HepG2 (cell line): ENCODE measurements at regions not wholly inside any gene's neighbourhood (a gene's known extent, or its start where the extent isn't known, plus 50 kb on each side); places are given as distances from the start of the nearest gene placed in this dataset.

Experiments used
- ATAC-seq: fragments of 200-7000 bp; cut with Tn5 transposase; 3 replicates; pipeline ENCODE4 v1.9.1; 2020; ENCODE audit warnings: mild to moderate bottlenecking, moderate library complexity
- BruUV-seq: library from RNA; stranded (reverse); fragments of 400-500 nt; replicated peaks from 2 replicates; lab custom pipeline; 2021; lab: Mats Ljungman, UMichigan
- CTCF ChIA-PET: fragments of 300-600 bp; formaldehyde crosslinking; extraction: SDS; loops from one replicate; lab custom pipeline; 2021; ENCODE audit warnings: low total read pairs, inconsistent platforms, low intra/inter-chr PET ratio; lab: Yijun Ruan, JAX
- POLR2A ChIA-PET: fragments of 350-600 bp; sonication (Branson Sonifier 250); formaldehyde crosslinking; loops from one replicate; lab custom pipeline; 2020; ENCODE audit warnings: antibody characterized with exemption, inconsistent platforms; lab: Yijun Ruan, JAX
- DNase-seq: peaks from one replicate; pipeline ENCODE4 v3.0.0-alpha.2; 2015; ENCODE audit warnings: low spot score
- FAIRE-seq: peaks from 3 replicates; lab custom pipeline; 2011; peaks lifted over from hg19 to GRCh38; lab: Jason Lieb, UNC
- H2AFZ ChIP-seq: one replicate; pipeline ENCODE4 v1.6.1; 2011; ENCODE audit warnings: low read length, inconsistent platforms
- H3K27ac ChIP-seq: fragments of 300-600 bp; 3 replicates; pipeline ENCODE4 v1.8.0; 2011; ENCODE audit warnings: mixed run types, mild to moderate bottlenecking, mixed read lengths, low read length, inconsistent platforms; ENCODE audit not compliant: insufficient read depth; ENCODE audit errors: extremely low read length
- H3K27me3 ChIP-seq, 2 experiments: fragments of 200-600 bp in 1 of 2; 2 replicates in 1 of 2; 3 replicates in 1 of 2; pipeline versions ENCODE4 v1.6.0 to v1.8.0; 2011; ENCODE audit warnings: low read length in 2 of 2, mild to moderate bottlenecking in 2 of 2, moderate library complexity in 2 of 2, inconsistent platforms in 1 of 2; ENCODE audit not compliant: insufficient read depth in 2 of 2, control insufficient read depth in 1 of 2
- H3K36me3 ChIP-seq, 2 experiments: fragments of 200-600 bp in 1 of 2; replicated peaks in 1 of 2; 2 replicates in 1 of 2; 3 replicates in 1 of 2; pipeline versions ENCODE4 v1.5.1 to v1.8.0; 2011; ENCODE audit warnings: low read length in 2 of 2, inconsistent platforms in 1 of 2; ENCODE audit not compliant: insufficient read depth in 2 of 2, control insufficient read depth in 1 of 2
- H3K4me1 ChIP-seq: 2 replicates; pipeline ENCODE4 v1.5.1; 2012; ENCODE audit warnings: low read length, inconsistent platforms; ENCODE audit not compliant: insufficient read depth
- H3K4me2 ChIP-seq: 2 replicates; pipeline ENCODE4 v1.6.0; 2011; ENCODE audit warnings: low read depth, low read length, inconsistent platforms
- H3K4me3 ChIP-seq, 3 experiments: fragments of 200-600 bp in 1 of 3; sonication (generic), shearing (Covaris generic) in 1 of 3; replicated peaks in 1 of 3; 2 replicates each; pipeline ENCODE4 v1.5.1; 2011 to 2016; ENCODE audit warnings: low read length in 3 of 3, inconsistent platforms in 2 of 3, low read depth in 2 of 3, mild to moderate bottlenecking in 2 of 3, control low read depth in 1 of 3, mixed read lengths in 1 of 3; ENCODE audit not compliant: insufficient read depth in 1 of 3
- H3K79me2 ChIP-seq: one replicate; pipeline ENCODE4 v1.6.1; 2011; ENCODE audit warnings: low read length, inconsistent platforms; ENCODE audit not compliant: insufficient read depth
- H3K9ac ChIP-seq: 2 replicates; pipeline ENCODE4 v1.6.0; 2011; ENCODE audit warnings: mild to moderate bottlenecking, low read depth, low read length, inconsistent platforms; ENCODE audit not compliant: insufficient read depth
- H3K9me3 ChIP-seq: 2 replicates; pipeline ENCODE4 v1.5.1; 2012; ENCODE audit warnings: mild to moderate bottlenecking, low read length
- H4K20me1 ChIP-seq: 2 replicates; pipeline ENCODE4 v1.6.0; 2011; ENCODE audit warnings: inconsistent platforms, mild to moderate bottlenecking, low read length, moderate library complexity; ENCODE audit not compliant: insufficient read depth
- GMEB1 ChIP-seq: sonication (generic); formaldehyde crosslinking; IDR thresholded peaks from 2 replicates; pipeline ENCODE4 v1.5.1; 2020; ENCODE audit warnings: missing genetic modification reagents, mild to moderate bottlenecking, borderline replicate concordance
- KLF12 ChIP-seq: sonication (generic); formaldehyde crosslinking; IDR thresholded peaks from 2 replicates; pipeline ENCODE4 v1.4.0; 2020; ENCODE audit warnings: missing genetic modification reagents, borderline replicate concordance
- MAF1 ChIP-seq: sonication (generic); formaldehyde crosslinking; IDR thresholded peaks from 2 replicates; pipeline ENCODE4 v1.5.0; 2020; ENCODE audit warnings: missing genetic modification reagents, borderline replicate concordance
- NCOR1 ChIP-seq: fragments of 200-600 bp; sonication (generic); IDR thresholded peaks from 2 replicates; pipeline ENCODE4 v1.7.0; 2017; ENCODE audit warnings: antibody characterized with exemption, low read length, borderline replicate concordance
- NFATC3 ChIP-seq: sonication (generic); formaldehyde crosslinking; IDR thresholded peaks from 2 replicates; pipeline ENCODE4 v1.5.1; 2020; ENCODE audit warnings: mild to moderate bottlenecking, missing genetic modification reagents
- RCOR2 ChIP-seq: IDR thresholded peaks from 2 replicates; pipeline ENCODE4 v1.6.1; 2016; ENCODE audit warnings: missing biosample characterization, missing genetic modification reagents
- SNRNP70 ChIP-seq: fragments of 200-400 bp; formaldehyde crosslinking; IDR thresholded peaks from 2 replicates; pipeline ENCODE4 v1.6.1; 2017; ENCODE audit warnings: mild to moderate bottlenecking, low read depth, low read length, moderate library complexity
- SP2 ChIP-seq: sonication (generic); formaldehyde crosslinking; IDR thresholded peaks from 2 replicates; pipeline ENCODE4 v1.5.1; 2020; ENCODE audit warnings: mild to moderate bottlenecking, missing genetic modification reagents
- SRF ChIP-seq: IDR thresholded peaks from 2 replicates; pipeline ENCODE4 v1.6.1; 2011; ENCODE audit warnings: mild to moderate bottlenecking, low read depth, low read length, moderate library complexity
- SRSF1 ChIP-seq: fragments of 200-400 bp; formaldehyde crosslinking; optimal IDR thresholded peaks from 2 replicates; pipeline ENCODE3; 2017; ENCODE audit warnings: mild to moderate bottlenecking, low read depth, low read length, moderate library complexity
- YY1 ChIP-seq: IDR thresholded peaks from 2 replicates; pipeline ENCODE4 v1.6.1; 2011; ENCODE audit warnings: low read length, low read depth, moderate library complexity, mild to moderate bottlenecking; ENCODE audit not compliant: insufficient read depth, insufficient replicate concordance
- ZFP90 ChIP-seq: sonication (generic); formaldehyde crosslinking; IDR thresholded peaks from 2 replicates; pipeline ENCODE4 v1.8.0; 2022; ENCODE audit warnings: missing genetic modification reagents, mild to moderate bottlenecking, inconsistent platforms, borderline replicate concordance
- ZIK1 ChIP-seq: sonication (generic); formaldehyde crosslinking; IDR thresholded peaks from 2 replicates; pipeline ENCODE4 v1.5.0; 2020; ENCODE audit warnings: mild to moderate bottlenecking, low read depth, missing genetic modification reagents, borderline replicate concordance
- ZNF326 ChIP-seq: sonication (generic); formaldehyde crosslinking; IDR thresholded peaks from 2 replicates; pipeline ENCODE4 v1.4.0; 2020; ENCODE audit warnings: missing genetic modification reagents, borderline replicate concordance
- ZNF460 ChIP-seq: sonication (generic); formaldehyde crosslinking; IDR thresholded peaks from 2 replicates; pipeline ENCODE4 v1.5.1; 2020; ENCODE audit warnings: missing genetic modification reagents, mild to moderate bottlenecking, borderline replicate concordance
- WGBS: methylation state at CpG from one replicate; pipeline ENCODE4 v1.1.6; 2017; ENCODE audit warnings: low lambda C conversion rate; 5-methylcytosine and 5-hydroxymethylcytosine counted together
- in situ Hi-C: cut with HindIII; loops from 2 replicates; pipeline ENCODE4 v1.10.0; 2017; ENCODE audit warnings: low pct_unique_long_range_greater_than_20kb; ENCODE audit not compliant: extremely low pct_ligation_motif_present
- intact Hi-C: fragments of 100-400 bp; cut with micrococcal nuclease; formaldehyde crosslinking; loops from one replicate; pipeline ENCODE4 v1.10.0; 2022; ENCODE audit not compliant: unreplicated experiment
- TF ChIP-seq, protein P1 (sequence below): sonication (generic); formaldehyde crosslinking; IDR thresholded peaks from 2 replicates; pipeline ENCODE4 v1.4.0; 2020; ENCODE audit warnings: missing genetic modification reagents, borderline replicate concordance
- TF ChIP-seq, protein P2 (sequence below): sonication (generic); formaldehyde crosslinking; conservative IDR thresholded peaks from 2 replicates; pipeline ENCODE4 v1.8.1; 2023; ENCODE audit warnings: missing genetic modification reagents
- TF ChIP-seq, protein P3 (sequence below): sonication (generic); formaldehyde crosslinking; IDR thresholded peaks from 2 replicates; pipeline ENCODE4 v1.4.0; 2020; ENCODE audit warnings: missing genetic modification reagents, low read depth, mild to moderate bottlenecking, borderline replicate concordance
- TF ChIP-seq, protein P4 (sequence below): sonication (generic); formaldehyde crosslinking; IDR thresholded peaks from 2 replicates; pipeline ENCODE4 v1.4.0; 2020; ENCODE audit warnings: missing genetic modification reagents

DNA sequence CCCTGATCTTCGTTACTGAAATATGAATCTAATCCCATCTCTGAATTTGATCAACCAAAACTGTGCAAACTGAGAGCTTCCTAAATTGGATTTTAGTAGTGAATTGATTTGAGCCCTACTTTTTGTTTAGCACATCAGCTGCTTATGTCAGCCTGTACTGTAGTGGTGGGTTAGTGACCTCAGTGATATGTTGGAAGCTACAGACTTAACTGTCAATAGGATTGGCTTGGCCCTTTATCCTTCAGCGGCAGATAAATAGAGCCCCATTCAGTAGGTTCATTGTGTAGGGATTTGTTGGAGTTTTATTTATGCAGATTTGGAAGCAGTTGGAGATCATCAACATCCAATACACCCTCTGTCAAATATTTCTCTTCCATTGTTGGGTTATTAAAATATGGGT lies 409.7 kb downstream of the SOX2 start (continued):
- TF ChIP-seq, protein P1, sequence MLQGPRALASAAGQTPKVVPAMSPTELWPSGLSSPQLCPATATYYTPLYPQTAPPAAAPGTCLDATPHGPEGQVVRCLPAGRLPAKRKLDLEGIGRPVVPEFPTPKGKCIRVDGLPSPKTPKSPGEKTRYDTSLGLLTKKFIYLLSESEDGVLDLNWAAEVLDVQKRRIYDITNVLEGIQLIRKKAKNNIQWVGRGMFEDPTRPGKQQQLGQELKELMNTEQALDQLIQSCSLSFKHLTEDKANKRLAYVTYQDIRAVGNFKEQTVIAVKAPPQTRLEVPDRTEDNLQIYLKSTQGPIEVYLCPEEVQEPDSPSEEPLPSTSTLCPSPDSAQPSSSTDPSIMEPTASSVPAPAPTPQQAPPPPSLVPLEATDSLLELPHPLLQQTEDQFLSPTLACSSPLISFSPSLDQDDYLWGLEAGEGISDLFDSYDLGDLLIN = no peak
- TF ChIP-seq ZFP90 (CRISPR knock-in tag) (no peak), MAF1 (CRISPR knock-in tag) (no peak), SNRNP70 (no peak)

DNA sequence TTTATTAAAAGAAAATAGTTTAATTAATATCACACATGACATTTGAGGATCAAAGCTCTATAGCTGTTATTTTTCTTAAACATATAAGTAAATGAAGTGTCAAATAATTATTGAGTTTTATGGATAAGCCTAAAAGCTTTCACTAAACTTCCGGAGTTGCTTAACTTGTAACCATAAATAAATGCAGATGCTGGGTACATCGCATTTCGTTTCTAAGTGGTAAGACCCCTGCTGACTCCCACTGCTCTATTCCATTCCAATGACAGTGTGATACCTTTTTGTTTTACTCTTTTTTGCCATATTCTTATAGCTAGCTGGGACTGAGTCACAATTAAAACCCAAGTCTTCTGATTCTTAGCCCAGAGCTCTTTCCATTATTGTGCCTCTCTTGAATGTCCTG lies 411.1 kb downstream of the SOX2 start:
- DNase-seq (no peak), FAIRE-seq (no peak)
- intact Hi-C loops = no loop called here
- no peak overlapping the region for H2AFZ ChIP-seq
- WGBS = 40% methylated on average over 3 of the region's 3 CpGs
- POLR2A ChIA-PET = no interaction called here
- TF ChIP-seq SP2 (CRISPR knock-in tag) = no peak
- TF ChIP-seq RCOR2 (CRISPR knock-in tag) = no peak
- TF ChIP-seq ZIK1 (CRISPR knock-in tag) = no peak
- TF ChIP-seq NFATC3 (CRISPR knock-in tag) = no peak
- TF ChIP-seq SRF = no peak
- TF ChIP-seq, protein P2, sequence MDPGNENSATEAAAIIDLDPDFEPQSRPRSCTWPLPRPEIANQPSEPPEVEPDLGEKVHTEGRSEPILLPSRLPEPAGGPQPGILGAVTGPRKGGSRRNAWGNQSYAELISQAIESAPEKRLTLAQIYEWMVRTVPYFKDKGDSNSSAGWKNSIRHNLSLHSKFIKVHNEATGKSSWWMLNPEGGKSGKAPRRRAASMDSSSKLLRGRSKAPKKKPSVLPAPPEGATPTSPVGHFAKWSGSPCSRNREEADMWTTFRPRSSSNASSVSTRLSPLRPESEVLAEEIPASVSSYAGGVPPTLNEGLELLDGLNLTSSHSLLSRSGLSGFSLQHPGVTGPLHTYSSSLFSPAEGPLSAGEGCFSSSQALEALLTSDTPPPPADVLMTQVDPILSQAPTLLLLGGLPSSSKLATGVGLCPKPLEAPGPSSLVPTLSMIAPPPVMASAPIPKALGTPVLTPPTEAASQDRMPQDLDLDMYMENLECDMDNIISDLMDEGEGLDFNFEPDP (CRISPR knock-in tag) = no peak
- TF ChIP-seq ZNF460 = no peak
- no peak for TF ChIP-seq GMEB1 (CRISPR knock-in tag)
- TF ChIP-seq NCOR1 = no peak
- no peak for TF ChIP-seq KLF12 (CRISPR knock-in tag)
- TF ChIP-seq YY1 = no peak
- TF ChIP-seq ZNF326 (CRISPR knock-in tag) = no peak
- TF ChIP-seq, protein P3, sequence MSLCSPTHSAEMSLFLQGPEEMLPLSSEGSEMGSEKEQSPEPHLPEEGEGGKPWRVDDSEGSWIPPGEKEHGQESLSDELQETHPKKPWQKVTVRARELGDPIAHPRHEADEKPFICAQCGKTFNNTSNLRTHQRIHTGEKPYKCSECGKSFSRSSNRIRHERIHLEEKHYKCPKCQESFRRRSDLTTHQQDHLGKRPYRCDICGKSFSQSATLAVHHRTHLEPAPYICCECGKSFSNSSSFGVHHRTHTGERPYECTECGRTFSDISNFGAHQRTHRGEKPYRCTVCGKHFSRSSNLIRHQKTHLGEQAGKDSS = no peak
- TF ChIP-seq, protein P4, sequence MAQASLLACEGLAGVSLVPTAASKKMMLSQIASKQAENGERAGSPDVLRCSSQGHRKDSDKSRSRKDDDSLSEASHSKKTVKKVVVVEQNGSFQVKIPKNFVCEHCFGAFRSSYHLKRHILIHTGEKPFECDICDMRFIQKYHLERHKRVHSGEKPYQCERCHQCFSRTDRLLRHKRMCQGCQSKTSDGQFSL (CRISPR knock-in tag) = no peak
- TF ChIP-seq SRSF1 = no peak
- TF ChIP-seq, all 625 proteins: peak for 0
- Histone ChIP-seq H4K20me1 (no peaks in the 10 kb centered on the region), H3K4me2 (no peak overlapping the region), H3K4me3 (no peak overlapping the region), H3K4me1 (no peaks in the 10 kb centered on the region), H3K9me3 (no peaks in the 10 kb centered on the region), H3K27ac (no peak overlapping the region), H3K36me3 (no peaks in the 10 kb centered on the region), H3K27me3 (no peaks in the 10 kb centered on the region; a peak in 1 of 5 replicates), H3K9ac (no peak overlapping the region), H3K79me2 (no peaks in the 10 kb centered on the region)
- in situ Hi-C loops = no loop called here
- no TSS peak for BruUV-seq
- CTCF ChIA-PET = no interaction called here
- ATAC-seq = no peak
